ENCODE measurements at regions not wholly inside any gene's neighbourhood (a gene's known extent, or its start where the extent isn't known, plus 50 kb on each side); places are given as distances from the start of the nearest gene placed in this dataset.

DNA sequence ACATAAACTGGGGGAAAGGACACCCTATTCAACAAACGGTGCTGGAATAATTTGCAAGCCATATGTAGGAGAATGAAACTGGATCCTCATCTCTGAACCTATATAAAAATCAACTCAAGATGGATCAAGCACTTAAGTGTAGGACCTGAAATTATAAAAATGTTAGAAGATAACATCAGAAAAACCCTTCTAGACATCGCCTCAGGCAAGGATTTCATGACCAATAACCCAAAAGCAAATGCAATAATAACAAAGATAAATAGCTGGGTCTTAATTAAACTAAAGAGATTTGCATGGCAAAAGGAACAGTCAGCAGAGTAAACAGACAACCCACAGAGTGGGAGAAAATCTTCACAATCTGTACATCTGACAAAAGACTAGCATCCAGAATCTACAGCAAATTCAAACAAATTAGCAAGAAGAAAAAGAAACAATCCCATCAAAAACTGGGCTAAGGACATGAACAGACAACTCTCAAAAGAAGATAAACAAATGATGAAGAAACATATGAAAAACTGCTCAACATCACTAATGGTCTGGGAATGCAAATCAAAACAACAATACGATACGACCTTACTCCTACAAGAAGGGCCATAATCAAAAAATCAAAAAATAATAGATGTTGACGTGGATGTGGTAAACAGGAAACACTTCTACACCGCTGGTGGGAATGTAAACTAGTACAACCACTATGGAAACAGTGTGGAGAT is 408.7 kb downstream of the CNTN6 start:
- TF ChIP-seq, protein P1, sequence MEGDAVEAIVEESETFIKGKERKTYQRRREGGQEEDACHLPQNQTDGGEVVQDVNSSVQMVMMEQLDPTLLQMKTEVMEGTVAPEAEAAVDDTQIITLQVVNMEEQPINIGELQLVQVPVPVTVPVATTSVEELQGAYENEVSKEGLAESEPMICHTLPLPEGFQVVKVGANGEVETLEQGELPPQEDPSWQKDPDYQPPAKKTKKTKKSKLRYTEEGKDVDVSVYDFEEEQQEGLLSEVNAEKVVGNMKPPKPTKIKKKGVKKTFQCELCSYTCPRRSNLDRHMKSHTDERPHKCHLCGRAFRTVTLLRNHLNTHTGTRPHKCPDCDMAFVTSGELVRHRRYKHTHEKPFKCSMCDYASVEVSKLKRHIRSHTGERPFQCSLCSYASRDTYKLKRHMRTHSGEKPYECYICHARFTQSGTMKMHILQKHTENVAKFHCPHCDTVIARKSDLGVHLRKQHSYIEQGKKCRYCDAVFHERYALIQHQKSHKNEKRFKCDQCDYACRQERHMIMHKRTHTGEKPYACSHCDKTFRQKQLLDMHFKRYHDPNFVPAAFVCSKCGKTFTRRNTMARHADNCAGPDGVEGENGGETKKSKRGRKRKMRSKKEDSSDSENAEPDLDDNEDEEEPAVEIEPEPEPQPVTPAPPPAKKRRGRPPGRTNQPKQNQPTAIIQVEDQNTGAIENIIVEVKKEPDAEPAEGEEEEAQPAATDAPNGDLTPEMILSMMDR (IDR thresholded peaks at IDR 0.05), result no peak
- no peak for ATAC-seq

DNA sequence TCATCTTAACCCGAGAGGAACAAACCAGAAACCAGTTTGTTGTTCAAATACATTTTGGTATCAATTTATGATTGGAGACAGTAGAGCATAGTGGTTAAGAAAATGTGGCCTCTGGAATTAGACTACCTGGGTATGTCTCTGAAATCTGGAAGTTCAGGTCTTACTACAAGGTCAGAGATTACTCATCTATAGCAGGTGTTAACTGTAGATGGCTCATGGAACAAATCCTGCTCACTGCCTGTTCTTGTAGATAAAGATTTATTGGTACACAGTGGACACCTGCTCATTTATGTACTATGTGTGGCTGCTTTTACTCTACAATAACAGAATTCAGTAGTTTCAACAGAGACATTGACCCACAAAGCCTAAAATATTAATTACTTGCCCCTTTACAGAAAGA is 413.3 kb downstream of the CNTN6 start:
- no peaks in the 10 kb centered on the region for H3K36me3 ChIP-seq
- intact Hi-C loops (cut with DNase I), result no loop called here
- TF ChIP-seq, protein P1 (IDR thresholded peaks at IDR 0.05), result no peak
- no peaks in the 10 kb centered on the region for H3K9me3 ChIP-seq
- FAIRE-seq, result no peak
- 54 to 60% methylated on average over 1 of the region's 1 CpG for WGBS, 2 donors
- no peak for ATAC-seq
- H3K27me3 ChIP-seq, result no peaks in the 10 kb centered on the region
- H3K27ac ChIP-seq, result no peak overlapping the region
- no peaks in the 10 kb centered on the region for H3K4me1 ChIP-seq
- no peak overlapping the region for H3K4me3 ChIP-seq
- no peak for DNase-seq

More for the DNA sequence above, 408.7 kb downstream of the CNTN6 start:
- Histone ChIP-seq H3K9me3 (no peaks in the 10 kb centered on the region), H3K4me3 (no peak overlapping the region), H3K27ac (no peak overlapping the region), H3K27me3 (no peaks in the 10 kb centered on the region), H3K4me1 (no peaks in the 10 kb centered on the region), H3K36me3 (no peaks in the 10 kb centered on the region)
- intact Hi-C loops (cut with DNase I), result no loop called here
- FAIRE-seq (no peak), DNase-seq (no peak)
- 64 to 75% methylated on average over 6 of the region's 6 CpGs for WGBS, 2 donors

DNA sequence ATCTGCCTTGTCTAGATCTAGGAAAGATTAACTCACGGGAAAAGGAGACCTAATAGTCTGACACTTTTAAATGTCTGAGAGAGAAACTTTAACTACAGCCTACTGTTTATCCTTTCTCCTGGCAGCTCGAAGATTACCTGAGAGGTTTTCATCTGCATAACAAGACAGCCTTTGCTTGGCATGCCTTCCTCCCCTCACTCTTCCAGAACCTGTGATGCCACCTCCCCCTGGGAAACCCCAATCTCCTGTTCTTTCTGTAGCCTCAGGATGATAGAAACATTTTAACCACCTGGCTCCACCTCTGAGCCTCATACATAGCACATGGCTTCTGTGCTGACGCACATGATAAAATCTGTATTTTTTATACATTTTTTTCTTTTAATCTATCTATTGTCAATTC is 420.8 kb downstream of the CNTN6 start:
- Histone ChIP-seq H3K4me1 (no peaks in the 10 kb centered on the region), H3K36me3 (no peaks in the 10 kb centered on the region), H3K27me3 (no peaks in the 10 kb centered on the region), H3K4me3 (no peak overlapping the region), H3K9me3 (no peaks in the 10 kb centered on the region), H3K27ac (no peak overlapping the region)
- TF ChIP-seq, protein P1 (IDR thresholded peaks at IDR 0.05), result no peak
- DNase-seq (no peak), FAIRE-seq (no peak), ATAC-seq (no peak)
- intact Hi-C loops (cut with DNase I), result no loop called here
- WGBS, 2 donors, result 32 to 48% methylated on average over 3 of the region's 3 CpGs

DNA sequence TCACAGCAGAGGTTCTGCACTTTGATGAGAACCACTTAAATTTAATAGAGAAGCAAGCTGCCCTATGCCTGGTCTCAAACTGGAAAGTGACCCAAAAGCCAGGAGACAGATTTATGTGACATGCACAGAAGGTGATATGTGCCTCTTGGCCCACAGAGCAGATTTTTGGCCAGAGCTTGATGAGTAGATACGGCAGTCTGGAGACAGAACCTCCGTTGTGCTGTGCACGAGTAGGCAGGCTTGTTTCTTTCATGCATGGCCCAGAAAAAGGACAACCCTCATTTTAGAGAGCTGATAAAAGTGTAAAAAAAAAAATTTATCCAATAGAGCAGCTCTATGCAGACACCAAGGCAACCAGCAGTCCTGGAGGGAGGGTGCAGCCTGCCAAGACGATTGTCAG is 423.1 kb downstream of the CNTN6 start:
- Histone ChIP-seq H3K4me3 (no peak overlapping the region), H3K36me3 (no peaks in the 10 kb centered on the region), H3K27me3 (no peaks in the 10 kb centered on the region), H3K4me1 (no peaks in the 10 kb centered on the region), H3K27ac (no peak overlapping the region), H3K9me3 (no peaks in the 10 kb centered on the region)
- no peak for FAIRE-seq
- 16 to 21% methylated on average over 4 of the region's 4 CpGs for WGBS, 2 donors
- TF ChIP-seq, protein P1 (IDR thresholded peaks at IDR 0.05), result no peak
- intact Hi-C loops (cut with DNase I), result no loop called here
- peak in 1 of 6 donors; percentile 9 for DNase-seq
- peak in 1 of 4 donors; percentile 56 for ATAC-seq

DNA sequence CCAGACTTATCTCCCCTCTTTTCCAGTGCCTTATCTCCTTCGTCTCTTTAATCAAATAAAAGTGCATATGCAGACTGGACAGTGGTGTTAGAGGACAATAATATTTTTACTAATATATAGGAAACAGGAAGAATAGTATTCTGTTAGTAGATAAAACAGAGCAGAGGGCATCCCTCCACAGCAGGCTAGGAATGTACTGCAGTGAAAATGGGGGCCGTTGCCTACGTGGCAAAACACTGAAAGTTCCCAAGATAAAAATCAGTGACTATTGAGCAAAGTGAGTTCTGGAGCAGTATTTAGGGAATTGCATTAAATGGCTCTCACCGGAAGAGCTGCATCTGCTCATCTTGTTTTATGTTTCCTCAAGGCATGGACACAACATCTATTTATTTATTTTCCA is 435.0 kb downstream of the CNTN6 start:
- ATAC-seq, result no peak
- Histone ChIP-seq H3K9me3 (no peaks in the 10 kb centered on the region), H3K4me1 (peaks cover 0 to 5% (median 0%) of the 10 kb centered on the region in 3 donors), H3K4me3 (no peak overlapping the region), H3K27ac (no peak overlapping the region), H3K36me3 (no peaks in the 10 kb centered on the region), H3K27me3 (no peaks in the 10 kb centered on the region)
- TF ChIP-seq, protein P1 (IDR thresholded peaks at IDR 0.05), result no peak
- WGBS, 2 donors, result 68 to 74% methylated on average over 4 of the region's 4 CpGs
- intact Hi-C loops (cut with DNase I), result no loop called here
- no peak for DNase-seq
- FAIRE-seq, result no peak
